ENCODE measurements at regions not wholly inside any gene's neighbourhood (a gene's known extent, or its start where the extent isn't known, plus 50 kb on each side); places are given as distances from the start of the nearest gene placed in this dataset.
"Not testable (repeated sequence)": the region's sequence is repeated elsewhere in the genome, so short reads cannot be mapped to it uniquely, and the experiment has no call there.

DNA sequence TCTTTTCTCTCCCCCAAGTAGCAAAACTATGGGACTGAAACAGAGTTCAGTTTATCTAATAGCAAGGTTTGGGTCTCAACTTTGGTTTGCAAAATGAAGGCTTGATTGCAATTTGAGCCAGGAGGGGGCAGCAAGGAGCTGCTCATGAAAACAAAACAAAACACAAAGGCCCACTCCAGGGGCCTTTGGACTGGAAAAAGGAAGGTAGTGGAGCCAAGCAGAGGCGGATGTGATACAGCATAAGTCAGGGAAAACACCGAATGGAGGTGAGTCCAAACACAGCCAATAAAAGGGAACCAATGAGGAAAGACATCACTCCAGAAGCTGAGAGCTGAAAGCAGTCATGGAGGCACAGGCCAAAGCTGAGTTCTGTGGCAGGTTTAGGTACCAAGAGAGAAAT, 799.7 kb upstream of the ACVR2A start:
- DNase-seq, result peak; percentile 33

DNA sequence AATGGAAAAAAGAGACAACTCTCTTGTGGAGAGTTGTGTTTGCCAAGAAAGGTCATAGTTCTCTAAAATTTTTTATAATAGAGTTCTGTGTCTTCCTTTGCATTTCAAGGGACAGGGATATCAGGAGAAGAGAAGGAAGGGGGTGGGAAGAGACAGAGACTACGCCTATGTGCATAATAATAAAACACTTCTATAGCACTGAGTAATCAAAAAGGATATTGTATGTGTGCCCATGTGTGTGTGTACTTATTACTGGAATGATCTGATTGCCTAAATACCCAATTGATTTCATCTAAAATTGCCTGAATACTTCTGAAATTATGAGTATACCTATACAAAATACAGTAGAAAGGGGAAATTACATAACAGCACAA, 803.7 kb upstream of the ACVR2A start:
- DNase-seq, result no peak

DNA sequence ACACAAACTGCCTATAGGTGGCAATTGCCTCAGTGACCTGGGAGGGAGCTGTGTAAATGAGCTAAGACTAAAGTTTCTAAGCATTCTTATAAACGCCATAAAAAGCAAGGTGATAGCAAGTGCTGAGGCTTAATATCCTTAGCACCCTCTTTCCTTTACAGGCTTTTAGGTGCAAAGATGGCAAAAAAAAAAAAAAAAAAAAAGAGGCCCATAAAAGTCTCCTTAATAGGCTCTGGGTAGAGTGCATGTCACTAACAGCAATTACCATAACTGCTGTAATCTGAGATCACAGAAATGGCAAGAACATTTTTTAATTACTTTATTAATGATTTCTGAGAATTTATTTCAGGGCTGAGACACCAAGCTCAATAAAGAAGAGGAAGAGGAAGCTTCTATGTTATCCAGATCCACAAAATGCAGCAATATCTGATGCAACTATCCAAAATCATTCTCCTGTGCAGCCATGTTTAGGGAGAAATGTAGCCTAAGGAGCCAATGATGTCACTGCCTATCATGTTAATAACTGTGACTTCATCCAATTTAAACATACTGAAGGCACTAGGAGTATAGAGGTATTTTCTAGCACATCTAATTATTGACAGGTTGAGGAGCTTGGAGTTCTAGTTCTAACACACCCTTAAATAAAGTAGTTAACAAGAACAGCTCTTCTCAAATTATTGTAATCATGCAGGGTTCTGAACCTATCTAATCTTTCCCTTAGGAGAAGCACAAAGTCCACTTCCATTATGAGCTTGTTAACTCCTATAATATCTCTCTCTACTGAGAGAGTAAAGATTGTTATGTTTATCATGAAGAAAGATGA, 804.3 kb upstream of the ACVR2A start:
- DNase-seq, result no peak

DNA sequence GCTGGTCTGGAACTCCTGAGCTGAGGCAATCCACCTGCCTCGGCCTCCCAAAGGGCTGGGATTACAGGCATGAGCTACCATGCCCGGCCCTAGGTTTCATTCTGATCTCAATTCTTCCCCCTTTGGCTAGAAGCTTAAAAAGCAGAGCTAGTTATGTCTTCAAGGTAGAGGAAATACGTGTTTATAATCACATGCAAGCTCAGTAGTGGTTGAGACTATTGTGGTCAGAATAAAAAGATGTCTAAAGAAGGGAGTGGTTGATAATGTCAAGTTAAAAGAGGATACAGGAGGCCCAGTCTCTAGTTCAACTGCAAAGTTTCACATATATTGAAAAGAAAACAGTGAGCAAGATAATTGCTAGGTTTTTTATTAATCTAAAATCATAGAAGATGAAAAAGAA, 807.8 kb upstream of the ACVR2A start:
- no peak for DNase-seq

DNA sequence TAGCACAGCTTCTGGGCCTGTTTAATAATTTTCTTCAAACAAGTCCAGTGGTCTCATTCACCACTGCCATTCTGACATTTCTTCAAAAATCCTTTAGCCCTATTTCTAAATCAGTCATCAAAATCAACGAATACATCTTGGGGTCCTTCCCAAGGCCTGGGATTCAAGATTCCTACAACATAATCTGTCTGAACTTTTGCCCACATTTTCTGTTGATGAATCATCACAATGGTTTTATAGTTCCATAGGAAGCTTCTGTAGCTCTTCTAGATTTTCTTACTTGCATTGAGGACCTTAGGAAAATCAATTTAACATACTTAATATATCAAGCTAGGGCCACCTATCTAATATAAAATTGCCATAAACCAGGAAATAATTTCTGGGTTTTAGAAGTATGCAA, 811.8 kb upstream of the ACVR2A start:
- DNase-seq, result peak; percentile 78

DNA sequence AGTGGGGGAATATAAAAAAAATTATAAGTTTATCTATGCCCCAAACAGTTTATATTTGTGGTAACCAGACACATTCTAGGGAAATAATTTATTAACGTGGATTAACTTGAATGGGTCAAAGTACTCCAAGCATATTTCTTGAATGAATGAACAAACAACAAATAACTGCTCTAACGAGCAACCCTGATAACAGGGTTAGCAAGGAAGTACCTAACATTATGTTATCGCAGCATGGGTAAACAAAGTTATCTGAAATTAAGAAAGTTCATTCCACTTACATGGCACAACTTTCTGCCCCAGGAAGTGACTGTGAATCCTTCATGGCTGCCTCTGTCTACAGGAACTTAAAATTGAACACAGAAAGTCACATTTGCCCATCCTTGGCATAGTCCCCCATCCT, 812.9 kb upstream of the ACVR2A start:
- DNase-seq, result no peak

DNA sequence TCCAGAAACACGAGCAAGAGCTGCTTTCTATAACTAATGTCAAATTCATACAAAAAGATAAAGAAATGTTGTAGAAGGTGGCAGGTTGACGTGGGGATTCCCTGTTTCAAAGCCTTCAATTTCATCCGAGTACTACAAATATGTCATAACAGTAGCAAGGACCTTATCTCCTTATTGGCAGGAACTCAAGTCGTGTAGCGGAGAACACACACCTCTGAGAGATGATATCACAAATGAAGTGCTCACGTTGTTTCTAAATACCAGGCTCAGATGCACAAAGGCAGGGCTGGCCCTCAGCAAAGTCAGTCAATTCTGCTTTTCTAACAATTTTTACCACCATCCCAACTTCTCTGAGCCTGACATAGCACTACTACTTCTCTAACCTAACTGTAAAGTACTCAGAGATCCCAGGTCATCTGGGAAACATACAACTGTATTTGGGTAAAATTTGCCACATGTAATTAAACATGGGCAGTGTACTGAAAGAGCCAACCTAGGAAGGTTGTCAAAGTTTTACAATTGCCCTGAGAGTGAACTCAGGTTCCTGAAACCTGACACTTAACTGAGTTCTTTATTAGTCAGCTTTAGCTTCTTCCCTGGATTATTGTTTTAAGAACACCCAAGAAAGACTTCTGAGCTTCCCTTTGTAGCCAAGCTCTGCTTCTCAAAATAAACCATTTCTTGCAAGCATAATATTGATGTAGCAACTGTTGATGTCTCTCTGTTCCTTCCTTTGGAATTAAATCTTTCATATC, 813.7 kb upstream of the ACVR2A start:
- DNase-seq, result peak; percentile 70

DNA sequence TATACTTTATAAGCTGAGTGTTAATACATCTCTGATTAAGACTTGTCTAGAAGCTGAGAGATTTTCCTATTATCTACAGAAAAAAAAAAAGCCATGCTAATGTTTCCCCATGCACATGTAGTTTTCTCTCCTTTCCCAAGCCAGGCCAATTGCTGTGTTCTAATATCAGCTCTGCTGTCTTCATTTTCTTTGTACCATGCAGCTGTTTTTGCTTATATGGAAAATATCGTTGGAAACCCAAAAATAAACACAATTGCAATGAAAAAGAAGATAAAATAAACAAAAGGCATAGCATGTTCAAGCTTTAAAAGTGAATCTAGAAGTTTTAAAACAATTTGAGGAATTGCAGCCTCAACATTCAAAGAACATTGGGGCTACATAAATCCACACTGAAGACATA, 817.4 kb upstream of the ACVR2A start:
- DNase-seq, result no peak

DNA sequence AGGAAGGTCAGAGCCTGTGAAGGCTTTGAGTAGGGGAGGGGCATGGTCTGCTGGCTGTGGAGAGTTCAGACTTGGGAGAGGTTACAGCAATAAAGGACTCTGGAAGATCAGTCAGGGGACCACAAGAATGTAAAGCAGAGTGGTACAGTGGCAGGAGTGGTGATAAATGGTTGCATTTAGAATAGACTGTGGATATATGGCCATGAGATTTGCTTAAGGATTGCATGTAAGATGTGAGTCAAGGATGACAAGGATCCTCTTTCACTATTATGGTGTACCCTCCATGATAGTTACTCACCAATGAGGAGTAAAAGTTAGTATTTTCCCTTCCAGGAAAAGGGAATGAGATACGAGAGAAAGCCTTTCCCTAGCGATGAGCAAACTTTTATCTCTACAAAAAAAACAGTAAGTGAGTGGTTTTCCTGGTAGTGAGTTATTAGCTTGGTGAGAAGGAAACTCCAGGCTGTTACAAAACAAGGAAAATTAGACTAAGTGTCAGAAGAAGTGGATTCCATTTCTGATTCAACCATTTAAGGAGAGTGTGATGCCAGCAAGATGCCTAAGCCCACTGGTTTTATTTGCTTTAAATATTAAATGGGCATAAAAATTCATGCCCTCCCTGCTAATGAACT, 818.0 kb upstream of the ACVR2A start:
- peak; percentile 95 for DNase-seq

DNA sequence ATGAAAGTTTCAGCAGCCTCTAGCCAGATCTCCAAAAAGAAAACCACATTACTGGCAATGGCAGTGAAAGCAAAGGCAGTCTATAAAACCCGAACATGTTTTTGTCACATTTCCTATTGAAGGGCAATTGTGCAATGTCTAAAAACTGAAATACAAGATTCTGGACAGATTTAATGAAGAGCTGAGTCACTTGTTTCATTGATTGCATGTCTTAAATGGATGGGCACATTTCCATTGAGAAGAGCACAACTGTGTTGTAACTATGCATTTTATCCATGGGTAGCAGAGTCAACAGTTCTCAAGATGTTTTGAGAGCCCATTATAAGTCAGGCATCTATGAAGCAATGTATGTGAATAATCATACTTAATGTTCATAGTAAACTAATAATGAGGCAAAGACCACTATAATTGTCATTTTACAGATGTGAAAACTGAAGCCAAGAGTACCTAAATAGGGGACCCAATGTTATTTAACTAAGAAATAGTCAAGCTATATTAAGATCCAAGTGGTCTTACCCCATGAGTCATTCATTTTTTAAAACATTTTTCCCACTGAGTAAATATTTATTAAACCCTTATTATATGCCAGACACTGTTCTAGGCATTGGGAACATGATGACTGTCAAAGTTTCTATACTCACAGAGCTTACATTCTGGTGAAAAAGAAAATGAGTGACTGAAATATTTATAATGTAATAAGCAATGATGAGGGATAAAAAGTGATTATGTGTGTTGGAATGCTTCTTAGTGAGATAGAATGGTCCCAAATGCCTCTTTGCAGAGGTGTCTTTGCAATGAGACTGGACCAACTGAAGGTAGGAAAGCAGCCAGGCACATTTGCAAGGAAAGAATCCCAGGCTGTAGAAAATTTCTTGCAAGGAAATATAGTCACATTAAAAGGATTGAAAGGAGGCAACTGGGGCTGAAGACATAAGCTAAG, 818.9 kb upstream of the ACVR2A start:
- DNase-seq, result peak; percentile 72

DNA sequence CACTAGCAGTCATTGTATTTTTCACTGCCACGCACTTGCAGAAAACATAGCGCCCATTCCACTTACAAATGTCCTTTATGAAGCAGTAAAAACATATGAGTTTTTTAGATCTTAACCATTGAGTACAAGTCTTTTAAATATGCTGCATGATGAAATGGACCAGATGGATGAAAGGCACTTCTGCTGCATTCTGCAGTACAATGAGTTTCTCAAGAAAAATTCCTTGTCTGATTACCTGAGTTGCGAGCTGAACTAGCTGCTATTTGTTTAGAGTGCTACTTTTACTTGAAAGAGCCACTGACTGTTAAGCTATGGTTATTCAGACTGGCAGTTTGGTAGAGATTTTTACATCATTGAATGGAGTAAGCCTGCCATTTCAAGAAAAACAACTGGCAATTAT, 825.5 kb upstream of the ACVR2A start:
- no peak for DNase-seq

DNA sequence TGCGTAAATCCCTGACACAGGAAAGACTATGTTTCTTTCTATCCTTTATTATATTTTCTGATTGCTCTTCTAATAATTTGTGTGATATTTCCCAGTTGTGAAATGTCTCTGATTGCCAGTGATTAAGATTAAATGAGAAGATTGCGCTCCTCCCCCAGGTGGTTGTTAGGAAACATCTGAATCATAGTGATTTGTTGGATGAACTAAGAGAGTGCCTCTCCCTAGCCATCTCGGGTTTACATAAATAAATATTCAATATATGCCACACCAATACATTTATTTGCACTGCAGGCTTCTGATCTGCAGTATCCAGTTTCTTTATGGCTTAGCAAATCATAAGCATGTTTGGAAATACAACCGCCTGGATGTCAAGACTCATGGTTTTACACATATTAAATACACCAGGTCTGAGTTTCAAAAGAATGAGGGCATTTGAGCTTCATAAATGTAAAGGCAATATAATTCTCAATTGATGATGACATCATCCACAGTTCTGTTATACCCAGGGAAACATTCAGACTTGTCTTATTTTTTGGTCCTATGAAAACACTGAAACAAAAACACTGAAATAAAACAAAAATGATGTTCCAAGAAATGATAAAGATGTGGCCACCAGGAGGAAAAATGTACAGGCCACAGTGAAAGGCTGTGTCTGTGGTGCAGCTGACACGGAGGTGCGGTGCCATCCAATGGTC, 826.7 kb upstream of the ACVR2A start:
- no peak for DNase-seq

DNA sequence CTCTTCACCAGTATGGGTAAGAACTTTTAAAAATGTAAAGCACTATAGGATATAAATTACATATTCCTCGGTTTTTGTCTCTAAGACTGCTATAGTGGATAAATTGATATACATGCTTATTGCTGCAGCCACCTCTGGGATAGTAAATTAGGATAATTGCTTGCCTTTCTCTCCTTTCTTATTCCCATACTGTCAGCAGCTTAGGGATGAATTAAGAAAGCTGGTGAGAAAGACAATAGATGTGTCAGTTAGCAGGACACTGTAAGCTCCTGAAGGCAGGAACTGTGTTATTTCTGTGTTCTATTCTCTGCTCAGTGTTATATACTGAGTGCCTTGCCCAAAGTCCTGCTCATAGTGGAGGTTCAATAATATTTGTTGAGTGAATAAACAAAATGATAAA, 828.6 kb upstream of the ACVR2A start:
- DNase-seq, result no peak

DNA sequence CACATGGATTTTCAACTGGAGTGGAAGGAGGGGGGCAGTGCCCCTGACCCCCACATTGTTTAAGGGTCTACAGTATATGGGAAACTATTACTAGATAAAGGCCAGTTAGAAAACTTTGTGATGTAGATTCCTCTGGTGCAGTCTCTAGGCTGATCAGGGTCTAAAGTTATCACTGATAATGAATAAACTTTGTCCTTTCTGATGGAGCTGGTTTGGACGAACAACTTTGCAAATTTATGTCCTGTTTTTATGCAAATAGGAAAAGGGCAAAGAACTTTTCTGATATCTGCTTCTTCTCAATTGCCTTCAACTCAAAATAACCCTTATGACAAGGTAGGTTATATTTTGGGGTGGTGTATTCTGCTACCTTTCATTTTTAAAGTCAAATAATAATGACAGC, 829.2 kb upstream of the ACVR2A start:
- no peak for DNase-seq

DNA sequence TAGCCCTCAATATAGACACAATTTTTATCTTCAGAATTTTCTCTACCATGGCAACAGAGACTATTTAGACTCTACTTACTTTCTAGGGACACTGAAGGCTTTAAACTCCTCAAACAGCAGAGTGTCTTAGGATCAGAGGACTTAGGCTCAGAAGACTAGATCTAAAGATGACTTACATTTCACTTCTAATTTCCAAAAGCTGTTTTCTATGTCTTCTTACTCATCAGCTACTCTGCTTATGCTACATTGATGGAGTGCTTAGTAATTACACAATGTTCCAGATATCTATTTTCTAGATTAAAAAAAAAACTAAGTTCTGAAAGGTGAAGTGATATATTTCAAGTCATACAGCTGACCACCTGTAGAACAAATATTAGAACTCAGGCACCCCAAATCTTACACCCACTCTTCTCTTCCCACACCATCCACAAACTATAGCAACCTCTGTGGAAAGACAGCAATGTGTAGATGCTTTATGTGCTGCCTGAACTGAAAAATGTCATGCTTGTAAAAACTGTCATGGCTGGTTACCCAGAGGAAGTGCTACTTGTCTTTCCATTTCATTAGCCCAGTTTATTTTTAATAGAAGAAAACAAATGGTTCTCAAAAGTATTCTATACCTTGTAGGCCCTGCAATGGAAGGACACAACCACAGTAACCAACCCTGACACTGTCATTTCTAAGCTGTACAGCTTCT, 831.0 kb upstream of the ACVR2A start:
- DNase-seq, result no peak

DNA sequence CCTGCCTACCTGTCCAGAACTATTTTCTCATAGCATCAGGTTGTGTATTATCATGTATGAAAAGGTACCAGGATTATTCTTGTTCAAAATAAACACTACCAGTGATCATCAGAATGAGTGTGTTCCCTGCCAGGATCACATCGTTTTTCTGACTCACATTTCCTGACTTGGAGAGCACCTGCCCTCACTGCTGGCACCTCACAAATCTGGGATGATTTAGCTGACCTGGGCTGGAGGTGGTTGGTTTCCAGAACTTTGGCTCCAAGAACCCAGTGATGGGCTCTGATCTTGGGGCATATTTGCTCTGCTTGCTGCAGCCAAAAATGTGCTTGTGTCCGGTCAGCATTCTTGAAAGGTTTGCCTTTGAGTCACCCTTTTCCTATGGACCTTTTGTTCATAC, 836.3 kb upstream of the ACVR2A start:
- no peak for DNase-seq

DNA sequence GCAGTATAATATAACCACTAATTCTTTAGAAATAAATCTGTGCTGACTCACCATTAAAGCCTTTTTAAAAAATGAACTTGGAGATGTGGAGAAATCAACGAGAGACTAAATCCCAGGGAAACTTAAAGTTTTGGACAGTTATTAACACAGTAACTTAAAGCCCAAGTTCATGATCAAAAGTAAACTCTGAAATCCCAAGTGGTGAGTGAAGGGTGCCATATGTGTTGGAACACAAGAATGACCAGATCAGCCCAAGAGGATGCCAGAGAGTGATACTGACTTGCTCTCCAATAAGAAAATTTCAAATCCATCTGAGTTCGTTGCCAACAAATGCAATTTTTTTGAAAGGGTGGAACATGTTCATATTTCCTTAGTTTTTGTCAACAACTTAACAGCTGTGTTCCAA, 838.1 kb upstream of the ACVR2A start:
- DNase-seq, result peak; percentile 46

DNA sequence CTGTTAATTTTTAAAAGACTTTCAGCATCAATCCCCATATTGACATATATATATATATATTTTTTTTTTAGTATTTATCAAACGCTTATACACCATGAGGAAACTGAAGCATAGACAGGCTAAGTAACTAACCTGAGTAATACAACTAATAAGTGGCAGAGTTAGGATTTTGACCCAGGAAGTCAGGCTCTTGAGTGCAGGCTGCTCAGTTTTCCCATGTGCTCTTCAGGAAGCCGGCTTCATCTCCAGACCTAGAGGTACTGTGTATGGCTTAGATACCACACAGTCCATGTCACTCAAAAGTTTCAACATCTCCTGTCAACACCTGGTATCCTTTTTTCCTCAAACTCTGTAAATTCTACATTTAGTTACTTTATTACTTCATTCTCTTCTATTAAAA, 841.7 kb upstream of the ACVR2A start:
- DNase-seq, result no peak

DNA sequence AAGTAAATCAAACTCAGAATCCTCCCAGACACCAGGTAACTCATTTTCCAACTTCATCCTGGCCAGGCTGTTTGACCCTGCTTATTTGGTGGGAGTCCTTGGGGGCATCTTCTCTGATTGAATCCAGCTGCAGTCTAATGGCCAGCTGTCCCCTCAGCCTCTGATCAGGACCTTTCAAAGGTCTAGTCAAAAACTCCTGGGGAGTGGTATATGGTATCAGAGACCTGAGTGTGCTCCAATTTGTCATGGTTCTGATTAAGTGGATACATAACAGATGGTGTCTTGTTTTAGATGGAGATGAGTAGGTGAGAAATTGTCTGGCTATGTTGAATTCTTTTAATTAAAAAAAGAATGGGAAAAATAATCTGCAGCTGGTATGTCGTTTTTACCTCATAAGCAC, 842.6 kb upstream of the ACVR2A start:
- no peak for DNase-seq

DNA sequence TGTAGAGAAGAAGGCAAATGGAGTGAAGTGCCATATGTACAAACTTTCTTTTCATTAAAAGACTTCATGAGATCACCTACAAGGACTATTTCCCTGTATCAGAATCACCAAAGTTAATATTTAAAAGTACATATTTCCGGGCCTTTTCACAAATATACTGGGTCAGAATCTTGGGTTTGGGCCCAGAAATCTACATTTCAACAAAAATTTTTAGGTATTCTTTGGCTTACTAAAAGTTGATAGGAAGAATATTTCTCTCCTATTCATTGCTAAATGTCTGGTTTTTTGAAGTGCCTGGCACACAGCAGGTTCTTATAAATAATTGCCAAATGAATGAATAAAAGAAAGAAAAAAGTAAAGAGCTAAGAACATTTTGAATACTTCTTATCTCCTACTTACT, 843.8 kb upstream of the ACVR2A start:
- DNase-seq, result no peak

DNA sequence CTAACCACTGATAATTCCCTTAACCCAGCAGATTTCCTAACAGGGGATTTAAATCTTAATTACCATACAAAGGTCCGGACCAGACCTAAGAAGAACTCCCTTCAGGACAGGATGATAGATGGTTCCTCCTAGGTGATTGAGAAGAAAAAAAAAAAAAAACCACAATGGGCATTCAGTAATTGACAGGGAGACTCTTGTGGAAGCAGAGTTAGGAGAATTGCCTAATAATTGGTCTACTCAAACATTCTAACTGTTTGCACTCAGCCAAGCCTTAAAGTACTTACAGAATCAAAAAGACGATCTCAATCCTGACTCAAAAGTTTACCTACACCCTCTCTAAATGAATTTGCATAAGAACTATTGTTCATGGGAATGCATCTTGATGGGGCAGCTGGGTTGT, 844.7 kb upstream of the ACVR2A start:
- not testable (repeated sequence) for DNase-seq

DNA sequence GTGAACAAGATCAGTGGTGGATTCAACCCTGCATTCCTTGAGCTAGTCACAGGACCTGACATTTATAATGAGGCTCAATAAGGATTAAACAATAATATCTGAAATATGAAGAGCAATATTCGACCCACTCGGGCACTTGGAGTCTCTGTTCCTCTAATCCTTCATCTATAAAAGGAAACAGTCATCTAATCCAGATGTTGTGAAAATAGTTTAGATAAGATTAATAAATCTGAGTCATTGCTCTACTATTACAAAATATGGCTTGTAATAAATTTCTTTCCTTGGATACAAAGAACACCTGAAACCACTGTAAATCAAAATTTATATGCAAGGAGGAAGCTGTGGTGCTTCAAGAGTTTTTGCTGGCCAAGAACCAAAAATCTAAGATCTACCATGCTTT, 846.9 kb upstream of the ACVR2A start:
- no peak for DNase-seq

All from fibroblast of skin of right biceps (primary cell).